Karpas-422 (cell line): ENCODE measurements at regions not wholly inside any gene's neighbourhood (a gene's known extent, or its start where the extent isn't known, plus 50 kb on each side); places are given as distances from the start of the nearest gene placed in this dataset.
A peak's percentile ranks its signal among the peaks of the same experiment; 100 is the strongest.

ENCODE experiments used
- DNase-seq: peaks from one replicate; pipeline ENCODE4 v3.0.0-alpha.2; 2015
- H2AFZ ChIP-seq: fragments of 200-600 bp; sonication (generic); 2 replicates; pipeline ENCODE4 v1.6.1; 2014; ENCODE audit warnings: antibody characterized with exemption, low read length, mixed read lengths
- H3K27ac ChIP-seq: fragments of 200-600 bp; sonication (generic); 2 replicates; pipeline ENCODE4 v1.5.1; 2014; ENCODE audit warnings: mild to moderate bottlenecking, low read length, moderate library complexity
- H3K27me3 ChIP-seq: fragments of 200-600 bp; sonication (generic); 2 replicates; pipeline ENCODE4 v1.6.1; 2014; ENCODE audit warnings: low read length, mixed read lengths
- H3K36me3 ChIP-seq: fragments of 200-600 bp; sonication (generic); 2 replicates; pipeline ENCODE4 v1.6.1; 2014; ENCODE audit warnings: low read length, mixed read lengths; ENCODE audit not compliant: insufficient read depth
- H3K4me1 ChIP-seq: fragments of 200-600 bp; sonication (generic); 2 replicates; pipeline ENCODE4 v1.6.1; 2014; ENCODE audit warnings: mild to moderate bottlenecking, low read length, mixed read lengths
- H3K4me2 ChIP-seq: fragments of 200-600 bp; sonication (generic); 2 replicates; pipeline ENCODE4 v1.6.1; 2014; ENCODE audit warnings: low read length, low read depth, mild to moderate bottlenecking; ENCODE audit not compliant: poor library complexity, severe bottlenecking
- H3K4me3 ChIP-seq: fragments of 200-600 bp; sonication (generic); 2 replicates; pipeline ENCODE4 v1.5.1; 2014; ENCODE audit warnings: mild to moderate bottlenecking, antibody characterized with exemption, low read length, mixed read lengths
- H3K79me2 ChIP-seq: fragments of 200-600 bp; sonication (generic); 2 replicates; pipeline ENCODE4 v1.6.1; 2014; ENCODE audit warnings: mild to moderate bottlenecking, low read length, mixed read lengths
- H3K9ac ChIP-seq: fragments of 200-600 bp; sonication (generic); 2 replicates; pipeline ENCODE4 v1.6.0; 2014; ENCODE audit warnings: low read length
- H3K9me2 ChIP-seq: fragments of 200-600 bp; sonication (generic), shearing (Covaris generic); replicated peaks from 2 replicates; pipeline ENCODE4 v1.6.0; 2014; ENCODE audit warnings: mild to moderate bottlenecking, low read length, moderate library complexity; ENCODE audit not compliant: insufficient read depth
- H3K9me3 ChIP-seq: fragments of 300-700, 200-600 bp; sonication (generic); 2 replicates; pipeline ENCODE4 v1.6.1; 2014; ENCODE audit warnings: low read length, mixed read lengths
- H4K20me1 ChIP-seq: fragments of 200-600 bp; sonication (generic); 2 replicates; pipeline ENCODE4 v1.6.1; 2014; ENCODE audit warnings: mild to moderate bottlenecking, antibody characterized with exemption, low read length, low read depth; ENCODE audit not compliant: insufficient read depth

- Histone ChIP-seq H3K79me2 (no peaks in the 10 kb centered on the region), H3K4me3 (no peak overlapping the region), H3K9ac (no peak overlapping the region), H4K20me1 (no peaks in the 10 kb centered on the region), H3K27me3 (no peaks in the 10 kb centered on the region), H3K27ac (no peak overlapping the region), H3K4me1 (no peaks in the 10 kb centered on the region), H3K36me3 (no peaks in the 10 kb centered on the region; the same call in 1 of the 2 replicates), H2AFZ (no peak overlapping the region), H3K9me2 (no peaks in the 10 kb centered on the region), H3K9me3 (no peaks in the 10 kb centered on the region; the same call in 1 of the 2 replicates), H3K4me2 (no peak overlapping the region)
- no peak for DNase-seq
Observed at GRCh38 chr6:40685862-40686261, 98.7 kb upstream of the LRFN2 start.

- no peaks in the 10 kb centered on the region; the same call in 1 of the 2 replicates for H3K36me3 ChIP-seq
- H3K4me2 ChIP-seq, result no peak overlapping the region
- no peaks in the 10 kb centered on the region for H4K20me1 ChIP-seq
- H3K9me3 ChIP-seq, result no peaks in the 10 kb centered on the region; the same call in 1 of the 2 replicates
- H3K27me3 ChIP-seq, result no peaks in the 10 kb centered on the region
- no peak for DNase-seq
- H3K79me2 ChIP-seq, result no peaks in the 10 kb centered on the region
- H3K4me1 ChIP-seq, result no peaks in the 10 kb centered on the region
- H3K9ac ChIP-seq, result no peak overlapping the region
- H3K4me3 ChIP-seq, result no peak overlapping the region
- no peak overlapping the region for H3K27ac ChIP-seq
- no peak overlapping the region for H2AFZ ChIP-seq
- H3K9me2 ChIP-seq, result no peaks in the 10 kb centered on the region
Observed at GRCh38 chr6:40681622-40682021, 94.5 kb upstream of the LRFN2 start.

- no peaks in the 10 kb centered on the region for H3K27me3 ChIP-seq
- no peaks in the 10 kb centered on the region for H3K9me3 ChIP-seq
- no peaks in the 10 kb centered on the region for H3K79me2 ChIP-seq
- no peaks in the 10 kb centered on the region for H3K4me1 ChIP-seq
- H3K9ac ChIP-seq, result no peak overlapping the region
- H2AFZ ChIP-seq, result no peak overlapping the region
- H3K27ac ChIP-seq, result no peak overlapping the region
- no peaks in the 10 kb centered on the region for H3K36me3 ChIP-seq
- no peak overlapping the region for H3K4me2 ChIP-seq
- H4K20me1 ChIP-seq, result no peaks in the 10 kb centered on the region
- no peaks in the 10 kb centered on the region for H3K9me2 ChIP-seq
- no peak overlapping the region for H3K4me3 ChIP-seq
- no peak for DNase-seq
Observed at GRCh38 chr6:40678941-40679340, 91.8 kb upstream of the LRFN2 start.

- H3K4me1 ChIP-seq, result peaks cover 31% of the 10 kb centered on the region
- H3K27ac ChIP-seq, result no peak overlapping the region
- no peaks in the 10 kb centered on the region for H3K9me3 ChIP-seq
- no peaks in the 10 kb centered on the region for H3K9me2 ChIP-seq
- H3K4me3 ChIP-seq, result no peak overlapping the region
- H3K27me3 ChIP-seq, result no peaks in the 10 kb centered on the region
- no peaks in the 10 kb centered on the region for H4K20me1 ChIP-seq
- H2AFZ ChIP-seq, result no peak overlapping the region
- no peaks in the 10 kb centered on the region for H3K36me3 ChIP-seq
- no peak overlapping the region for H3K4me2 ChIP-seq
- no peak overlapping the region for H3K9ac ChIP-seq
- DNase-seq, result no peak
- no peaks in the 10 kb centered on the region for H3K79me2 ChIP-seq
Observed at GRCh38 chr6:40674170-40674569, 87.0 kb upstream of the LRFN2 start.

- Histone ChIP-seq H3K4me2 (no peak overlapping the region), H3K4me1 (peaks cover 31% of the 10 kb centered on the region), H2AFZ (no peak overlapping the region), H3K79me2 (no peaks in the 10 kb centered on the region), H3K27me3 (no peaks in the 10 kb centered on the region), H3K9me2 (no peaks in the 10 kb centered on the region), H3K27ac (no peak overlapping the region), H4K20me1 (no peaks in the 10 kb centered on the region), H3K9me3 (no peaks in the 10 kb centered on the region), H3K9ac (peak overlapping the region; percentile 11; the same call in 1 of the 2 replicates), H3K4me3 (no peak overlapping the region), H3K36me3 (no peaks in the 10 kb centered on the region)
- DNase-seq, result peak; percentile 81
Observed at GRCh38 chr6:40672087-40672486, 84.9 kb upstream of the LRFN2 start.

- H2AFZ ChIP-seq, result no peak overlapping the region
- H4K20me1 ChIP-seq, result no peaks in the 10 kb centered on the region
- no peaks in the 10 kb centered on the region for H3K9me3 ChIP-seq
- H3K27ac ChIP-seq, result no peak overlapping the region
- peaks cover 31% of the 10 kb centered on the region for H3K4me1 ChIP-seq
- H3K27me3 ChIP-seq, result no peaks in the 10 kb centered on the region
- DNase-seq, result no peak
- H3K36me3 ChIP-seq, result no peaks in the 10 kb centered on the region
- no peak overlapping the region for H3K4me2 ChIP-seq
- H3K9ac ChIP-seq, result peak overlapping the region; percentile 11; the same call in 1 of the 2 replicates
- no peaks in the 10 kb centered on the region for H3K9me2 ChIP-seq
- no peaks in the 10 kb centered on the region for H3K79me2 ChIP-seq
- no peak overlapping the region for H3K4me3 ChIP-seq
Observed at GRCh38 chr6:40671694-40672050, 84.5 kb upstream of the LRFN2 start.

- Histone ChIP-seq H2AFZ (no peak overlapping the region), H3K27ac (no peak overlapping the region), H3K27me3 (no peaks in the 10 kb centered on the region), H3K4me2 (no peak overlapping the region), H3K36me3 (no peaks in the 10 kb centered on the region), H3K9ac (no peak overlapping the region; the same call in 1 of the 2 replicates), H3K9me3 (no peaks in the 10 kb centered on the region), H3K79me2 (no peaks in the 10 kb centered on the region), H3K9me2 (no peaks in the 10 kb centered on the region), H4K20me1 (no peaks in the 10 kb centered on the region), H3K4me1 (peaks cover 31% of the 10 kb centered on the region), H3K4me3 (no peak overlapping the region)
- no peak for DNase-seq
Observed at GRCh38 chr6:40671001-40671693, 84.0 kb upstream of the LRFN2 start.

- Histone ChIP-seq H3K4me2 (no peak overlapping the region), H3K79me2 (no peaks in the 10 kb centered on the region), H3K9ac (no peak overlapping the region), H3K27ac (no peak overlapping the region), H3K9me3 (peaks cover 10% of the 10 kb centered on the region), H4K20me1 (no peaks in the 10 kb centered on the region), H3K36me3 (no peaks in the 10 kb centered on the region), H3K9me2 (no peaks in the 10 kb centered on the region), H2AFZ (no peak overlapping the region), H3K27me3 (0 out of 2 replicates have a peak, but pooled peaks cover 3% of the 10 kb centered on the region), H3K4me3 (no peak overlapping the region), H3K4me1 (peaks cover 31% of the 10 kb centered on the region)
- peak; percentile 60 for DNase-seq
Observed at GRCh38 chr6:40669343-40669742, 82.2 kb upstream of the LRFN2 start.
